ENCODE measurements at regions not wholly inside any gene's neighbourhood (a gene's known extent, or its start where the extent isn't known, plus 50 kb on each side); places are given as distances from the start of the nearest gene placed in this dataset.

GRCh38 chr2:225742487-225742886 is 343.0 kb downstream of the NYAP2 start:
- intact Hi-C loops (cut with micrococcal nuclease; ENCODE audit: unreplicated experiment) (no loop called here), in situ Hi-C loops (cut with HindIII; ENCODE audit: low pct_unique_long_range_greater_than_20kb, low sequenced_read_pairs) (no loop called here)
- no peak for DNase-seq (ENCODE audit: low read depth, low spot score)
- no peak overlapping the region for H3K4me3 ChIP-seq (ENCODE audit: low read depth in 2 of 2, low read length in 2 of 2)
- POLR2A ChIA-PET = no interaction called here
- CTCF ChIA-PET = no interaction called here
- H3K27me3 ChIP-seq (ENCODE audit: control insufficient read depth, insufficient read depth, low read length) = no peaks in the 10 kb centered on the region
- no peaks in the 10 kb centered on the region for H3K4me1 ChIP-seq (ENCODE audit: control insufficient read depth, insufficient read depth, low read length)
- no peaks in the 10 kb centered on the region for H3K9me3 ChIP-seq (ENCODE audit: control insufficient read depth, insufficient read depth, low read depth, low read length)
- TF ChIP-seq SIN3A (IDR thresholded peaks at IDR 0.05; ENCODE audit: borderline replicate concordance, insufficient read depth, low read depth, low read length) (no peak), POLR2AphosphoS5 (IDR thresholded peaks at IDR 0.05; ENCODE audit: low read depth, low read length) (no peak)
- ATAC-seq = no peak
- H3K36me3 ChIP-seq (ENCODE audit: control insufficient read depth, insufficient read depth, low read length) = no peaks in the 10 kb centered on the region
- no TSS peak for BruUV-seq (replicated peaks)
- H3K27ac ChIP-seq (ENCODE audit: low read length) = no peak overlapping the region

DNA sequence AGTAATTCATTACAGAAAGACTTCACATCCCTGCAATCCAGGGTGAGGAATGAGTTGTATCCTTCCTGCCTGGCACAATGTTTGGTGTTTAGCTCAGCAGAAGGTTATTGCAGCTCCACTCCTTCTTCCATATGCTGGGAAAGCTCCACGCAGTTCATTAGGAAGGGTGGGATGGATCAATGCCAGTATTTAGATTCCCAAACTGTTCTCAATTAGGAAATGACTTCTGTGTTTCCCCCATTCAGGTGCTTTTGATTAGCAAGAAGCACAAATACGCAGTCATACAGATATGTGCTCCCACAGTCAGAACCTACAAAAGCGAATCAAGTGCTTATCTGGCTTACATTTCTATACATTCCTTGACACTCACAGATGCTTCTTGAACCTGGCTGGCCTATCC is 340.6 kb downstream of the NYAP2 start:
- H3K27me3 ChIP-seq (ENCODE audit: control insufficient read depth, insufficient read depth, low read length) = no peaks in the 10 kb centered on the region
- H3K4me1 ChIP-seq (ENCODE audit: control insufficient read depth, insufficient read depth, low read length) = peaks cover 15% of the 10 kb centered on the region
- no TSS peak for BruUV-seq (replicated peaks)
- H3K36me3 ChIP-seq (ENCODE audit: control insufficient read depth, insufficient read depth, low read length) = no peaks in the 10 kb centered on the region
- intact Hi-C loops (cut with micrococcal nuclease; ENCODE audit: unreplicated experiment) = no loop called here
- ChIA-PET CTCF (no interaction called here), POLR2A (no interaction called here)
- no peak for ATAC-seq
- H3K4me3 ChIP-seq (ENCODE audit: low read depth in 2 of 2, low read length in 2 of 2) = no peak overlapping the region
- DNase-seq (ENCODE audit: low read depth, low spot score) = no peak
- in situ Hi-C loops (cut with HindIII; ENCODE audit: low pct_unique_long_range_greater_than_20kb, low sequenced_read_pairs) = no loop called here
- no peak overlapping the region for H3K27ac ChIP-seq (ENCODE audit: low read length)
- no peaks in the 10 kb centered on the region for H3K9me3 ChIP-seq (ENCODE audit: control insufficient read depth, insufficient read depth, low read depth, low read length)
- TF ChIP-seq, protein P1, sequence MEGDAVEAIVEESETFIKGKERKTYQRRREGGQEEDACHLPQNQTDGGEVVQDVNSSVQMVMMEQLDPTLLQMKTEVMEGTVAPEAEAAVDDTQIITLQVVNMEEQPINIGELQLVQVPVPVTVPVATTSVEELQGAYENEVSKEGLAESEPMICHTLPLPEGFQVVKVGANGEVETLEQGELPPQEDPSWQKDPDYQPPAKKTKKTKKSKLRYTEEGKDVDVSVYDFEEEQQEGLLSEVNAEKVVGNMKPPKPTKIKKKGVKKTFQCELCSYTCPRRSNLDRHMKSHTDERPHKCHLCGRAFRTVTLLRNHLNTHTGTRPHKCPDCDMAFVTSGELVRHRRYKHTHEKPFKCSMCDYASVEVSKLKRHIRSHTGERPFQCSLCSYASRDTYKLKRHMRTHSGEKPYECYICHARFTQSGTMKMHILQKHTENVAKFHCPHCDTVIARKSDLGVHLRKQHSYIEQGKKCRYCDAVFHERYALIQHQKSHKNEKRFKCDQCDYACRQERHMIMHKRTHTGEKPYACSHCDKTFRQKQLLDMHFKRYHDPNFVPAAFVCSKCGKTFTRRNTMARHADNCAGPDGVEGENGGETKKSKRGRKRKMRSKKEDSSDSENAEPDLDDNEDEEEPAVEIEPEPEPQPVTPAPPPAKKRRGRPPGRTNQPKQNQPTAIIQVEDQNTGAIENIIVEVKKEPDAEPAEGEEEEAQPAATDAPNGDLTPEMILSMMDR (IDR thresholded peaks at IDR 0.05) = no peak

DNA sequence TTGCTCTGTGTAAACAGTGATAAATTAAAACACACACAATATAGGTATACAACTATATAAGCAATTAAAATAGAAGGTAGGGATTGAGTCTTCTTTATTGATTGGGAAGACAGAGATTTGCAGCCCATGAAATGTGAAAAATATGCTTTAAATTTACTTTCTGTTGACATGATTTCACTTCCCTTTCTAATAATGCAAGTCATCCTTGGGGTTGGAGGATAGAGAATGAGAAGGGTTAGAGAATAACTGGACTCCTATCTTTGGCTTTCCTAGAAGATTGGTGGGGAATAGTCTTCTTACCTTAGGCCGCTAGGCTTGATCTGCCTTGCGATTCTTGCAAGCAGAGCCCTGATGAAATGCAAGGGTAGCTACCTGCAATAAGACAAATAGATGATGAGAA is 339.8 kb downstream of the NYAP2 start:
- H3K4me3 ChIP-seq (ENCODE audit: low read depth in 2 of 2, low read length in 2 of 2) = no peak overlapping the region
- H3K27ac ChIP-seq (ENCODE audit: low read length) = peak overlapping the region; percentile 39; the same call in 1 of the 2 replicates
- H3K36me3 ChIP-seq (ENCODE audit: control insufficient read depth, insufficient read depth, low read length) = no peaks in the 10 kb centered on the region
- ChIA-PET CTCF (no interaction called here), POLR2A (interaction anchor here (0.6 kb wide), 1 partner anchor 1003 kb away, joined by 9 read pairs; no protein-coding TSS in a partner anchor)
- H3K9me3 ChIP-seq (ENCODE audit: control insufficient read depth, insufficient read depth, low read depth, low read length) = no peaks in the 10 kb centered on the region; the same call in 1 of the 2 replicates
- TF ChIP-seq, protein P1 (IDR thresholded peaks at IDR 0.05) = no peak
- TF ChIP-seq POLR2AphosphoS5 (IDR thresholded peaks at IDR 0.05; ENCODE audit: low read depth, low read length) = no peak
- no peak for TF ChIP-seq TCF7L2 (IDR thresholded peaks at IDR 0.05; ENCODE audit: low read depth, low read length)
- TF ChIP-seq SIN3A (IDR thresholded peaks at IDR 0.05; ENCODE audit: borderline replicate concordance, insufficient read depth, low read depth, low read length) = no peak
- TF ChIP-seq, protein P2, sequence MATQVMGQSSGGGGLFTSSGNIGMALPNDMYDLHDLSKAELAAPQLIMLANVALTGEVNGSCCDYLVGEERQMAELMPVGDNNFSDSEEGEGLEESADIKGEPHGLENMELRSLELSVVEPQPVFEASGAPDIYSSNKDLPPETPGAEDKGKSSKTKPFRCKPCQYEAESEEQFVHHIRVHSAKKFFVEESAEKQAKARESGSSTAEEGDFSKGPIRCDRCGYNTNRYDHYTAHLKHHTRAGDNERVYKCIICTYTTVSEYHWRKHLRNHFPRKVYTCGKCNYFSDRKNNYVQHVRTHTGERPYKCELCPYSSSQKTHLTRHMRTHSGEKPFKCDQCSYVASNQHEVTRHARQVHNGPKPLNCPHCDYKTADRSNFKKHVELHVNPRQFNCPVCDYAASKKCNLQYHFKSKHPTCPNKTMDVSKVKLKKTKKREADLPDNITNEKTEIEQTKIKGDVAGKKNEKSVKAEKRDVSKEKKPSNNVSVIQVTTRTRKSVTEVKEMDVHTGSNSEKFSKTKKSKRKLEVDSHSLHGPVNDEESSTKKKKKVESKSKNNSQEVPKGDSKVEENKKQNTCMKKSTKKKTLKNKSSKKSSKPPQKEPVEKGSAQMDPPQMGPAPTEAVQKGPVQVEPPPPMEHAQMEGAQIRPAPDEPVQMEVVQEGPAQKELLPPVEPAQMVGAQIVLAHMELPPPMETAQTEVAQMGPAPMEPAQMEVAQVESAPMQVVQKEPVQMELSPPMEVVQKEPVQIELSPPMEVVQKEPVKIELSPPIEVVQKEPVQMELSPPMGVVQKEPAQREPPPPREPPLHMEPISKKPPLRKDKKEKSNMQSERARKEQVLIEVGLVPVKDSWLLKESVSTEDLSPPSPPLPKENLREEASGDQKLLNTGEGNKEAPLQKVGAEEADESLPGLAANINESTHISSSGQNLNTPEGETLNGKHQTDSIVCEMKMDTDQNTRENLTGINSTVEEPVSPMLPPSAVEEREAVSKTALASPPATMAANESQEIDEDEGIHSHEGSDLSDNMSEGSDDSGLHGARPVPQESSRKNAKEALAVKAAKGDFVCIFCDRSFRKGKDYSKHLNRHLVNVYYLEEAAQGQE (IDR thresholded peaks at IDR 0.05; ENCODE audit: insufficient read depth in 1 of 2, low read depth in 2 of 2, low read length in 1 of 2) = no peak
- BruUV-seq (replicated peaks) = no TSS peak
- in situ Hi-C loops (cut with HindIII; ENCODE audit: low pct_unique_long_range_greater_than_20kb, low sequenced_read_pairs) = no loop called here
- ATAC-seq (no peak), DNase-seq (ENCODE audit: low read depth, low spot score) (no peak)
- H3K27me3 ChIP-seq (ENCODE audit: control insufficient read depth, insufficient read depth, low read length) = no peaks in the 10 kb centered on the region
- intact Hi-C loops (cut with micrococcal nuclease; ENCODE audit: unreplicated experiment) = no loop called here
- peaks cover 15% of the 10 kb centered on the region for H3K4me1 ChIP-seq (ENCODE audit: control insufficient read depth, insufficient read depth, low read length)

Measured in Panc1 (cell line).